ENCODE measurements at regions not wholly inside any gene's neighbourhood (a gene's known extent, or its start where the extent isn't known, plus 50 kb on each side); places are given as distances from the start of the nearest gene placed in this dataset.

DNA sequence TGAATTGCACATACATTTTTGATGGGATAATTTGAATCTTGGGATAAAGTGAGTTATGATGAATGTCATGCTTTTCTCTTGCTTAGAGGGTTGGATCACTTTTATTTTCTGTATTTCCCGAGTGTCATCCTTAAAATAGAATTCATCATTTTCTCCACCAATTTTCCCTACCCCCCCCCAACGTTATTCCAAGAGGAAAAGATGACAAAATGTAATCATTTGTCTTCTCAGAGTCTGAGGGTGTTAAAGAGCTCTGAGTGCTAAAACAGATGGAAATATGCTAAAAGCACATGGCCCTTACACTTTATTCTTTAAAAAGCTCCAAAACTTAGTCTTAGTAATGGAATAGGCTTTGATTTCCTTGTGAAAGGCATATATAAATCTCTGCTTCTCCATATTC, 81.4 kb downstream of the CHRM3 start:
- Mint-ChIP-seq H3K4me3 (ENCODE audit: low read depth) (no peak overlapping the region), H3K27ac (no peak overlapping the region), H3K36me3 (ENCODE audit: insufficient read depth) (no peaks in the 10 kb centered on the region), H3K4me1 (ENCODE audit: low read depth) (no peaks in the 10 kb centered on the region), H3K27me3 (no peaks in the 10 kb centered on the region), H3K9me3 (ENCODE audit: low read depth) (no peaks in the 10 kb centered on the region)
- DNase-seq (ENCODE audit: low spot score, unreplicated experiment) = no peak
- TF ChIP-seq, protein P1, sequence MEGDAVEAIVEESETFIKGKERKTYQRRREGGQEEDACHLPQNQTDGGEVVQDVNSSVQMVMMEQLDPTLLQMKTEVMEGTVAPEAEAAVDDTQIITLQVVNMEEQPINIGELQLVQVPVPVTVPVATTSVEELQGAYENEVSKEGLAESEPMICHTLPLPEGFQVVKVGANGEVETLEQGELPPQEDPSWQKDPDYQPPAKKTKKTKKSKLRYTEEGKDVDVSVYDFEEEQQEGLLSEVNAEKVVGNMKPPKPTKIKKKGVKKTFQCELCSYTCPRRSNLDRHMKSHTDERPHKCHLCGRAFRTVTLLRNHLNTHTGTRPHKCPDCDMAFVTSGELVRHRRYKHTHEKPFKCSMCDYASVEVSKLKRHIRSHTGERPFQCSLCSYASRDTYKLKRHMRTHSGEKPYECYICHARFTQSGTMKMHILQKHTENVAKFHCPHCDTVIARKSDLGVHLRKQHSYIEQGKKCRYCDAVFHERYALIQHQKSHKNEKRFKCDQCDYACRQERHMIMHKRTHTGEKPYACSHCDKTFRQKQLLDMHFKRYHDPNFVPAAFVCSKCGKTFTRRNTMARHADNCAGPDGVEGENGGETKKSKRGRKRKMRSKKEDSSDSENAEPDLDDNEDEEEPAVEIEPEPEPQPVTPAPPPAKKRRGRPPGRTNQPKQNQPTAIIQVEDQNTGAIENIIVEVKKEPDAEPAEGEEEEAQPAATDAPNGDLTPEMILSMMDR (IDR thresholded peaks at IDR 0.05; ENCODE audit: unreplicated experiment) = no peak

DNA sequence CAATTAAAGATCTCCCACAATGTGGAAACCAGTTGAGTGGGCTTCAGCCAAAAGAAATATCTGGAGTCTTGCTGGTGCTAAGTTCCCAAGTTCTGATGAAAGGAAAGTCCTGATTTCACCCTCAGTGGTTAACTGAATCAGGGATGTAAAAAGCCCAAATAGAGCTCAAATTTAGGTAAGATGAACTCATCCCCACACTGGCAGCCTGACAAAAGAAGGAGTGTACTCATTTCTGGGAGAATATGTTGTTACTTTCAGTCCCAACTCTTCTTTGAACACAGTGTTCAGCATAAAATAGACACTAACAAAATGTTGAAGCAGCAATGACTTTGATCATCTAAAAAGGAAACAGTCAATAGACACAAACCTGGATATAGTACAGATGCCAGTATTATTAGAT, 91.7 kb downstream of the CHRM3 start:
- Mint-ChIP-seq H3K27me3 (no peaks in the 10 kb centered on the region), H3K36me3 (ENCODE audit: insufficient read depth) (peaks cover 3% of the 10 kb centered on the region), H3K9me3 (ENCODE audit: low read depth) (peaks cover 17% of the 10 kb centered on the region), H3K4me3 (ENCODE audit: low read depth) (no peak overlapping the region), H3K4me1 (ENCODE audit: low read depth) (no peaks in the 10 kb centered on the region), H3K27ac (no peak overlapping the region)
- DNase-seq (ENCODE audit: low spot score, unreplicated experiment) = no peak
- TF ChIP-seq, protein P1 (IDR thresholded peaks at IDR 0.05; ENCODE audit: unreplicated experiment) = no peak

DNA sequence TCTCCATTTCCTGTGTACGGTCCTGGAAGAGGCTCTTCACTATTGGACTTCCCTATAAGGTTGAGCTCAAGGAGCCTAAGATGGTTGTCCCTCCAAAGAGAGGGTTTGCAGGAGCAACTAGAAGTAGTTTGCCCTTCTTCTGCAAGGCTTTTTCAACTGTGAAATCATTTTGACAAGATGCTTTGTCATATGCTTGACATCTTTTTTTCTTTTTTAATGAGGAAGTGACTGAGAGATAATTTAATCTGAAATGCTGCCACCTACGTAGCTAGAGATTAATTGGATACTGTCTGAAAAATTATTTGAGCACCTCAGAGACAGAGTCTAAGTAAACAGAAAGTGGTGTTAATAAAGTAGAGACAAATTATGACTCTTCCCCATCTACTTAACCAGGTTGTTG, 97.0 kb downstream of the CHRM3 start:
- Mint-ChIP-seq H3K27me3 (no peaks in the 10 kb centered on the region), H3K4me3 (ENCODE audit: low read depth) (no peak overlapping the region), H3K27ac (no peak overlapping the region), H3K9me3 (ENCODE audit: low read depth) (peaks cover 10% of the 10 kb centered on the region), H3K4me1 (ENCODE audit: low read depth) (no peaks in the 10 kb centered on the region), H3K36me3 (ENCODE audit: insufficient read depth) (peaks cover 3% of the 10 kb centered on the region)
- DNase-seq (ENCODE audit: low spot score, unreplicated experiment) = no peak
- TF ChIP-seq, protein P1 (IDR thresholded peaks at IDR 0.05; ENCODE audit: unreplicated experiment) = no peak

DNA sequence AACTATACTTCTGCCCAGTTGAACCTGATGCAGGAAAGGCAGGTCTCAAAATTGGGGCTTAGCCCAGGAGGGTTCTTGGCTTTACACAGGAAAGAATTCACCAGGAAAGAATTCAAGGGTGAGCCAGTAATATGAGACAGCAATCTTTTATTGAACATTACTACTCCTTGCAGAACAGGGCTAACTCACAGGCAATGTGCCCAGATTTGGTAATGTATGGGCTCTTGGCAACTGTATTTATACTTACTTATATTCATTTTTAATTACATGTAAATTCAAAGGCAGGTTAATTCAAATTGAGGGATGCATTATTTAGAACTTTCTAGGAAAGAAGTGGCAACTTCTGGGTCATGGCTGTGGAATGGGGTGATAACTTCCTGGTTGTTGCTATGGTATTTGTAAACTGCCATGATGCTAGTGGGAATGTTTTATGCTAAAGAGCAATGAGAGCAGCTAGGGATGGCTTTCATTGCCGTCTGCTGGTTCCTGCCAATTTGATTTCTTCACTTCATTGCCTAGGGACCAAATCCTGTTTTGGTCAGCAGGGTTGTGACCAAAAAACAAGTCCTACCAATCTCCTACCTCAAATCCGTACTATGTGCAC, 107.5 kb downstream of the CHRM3 start:
- Mint-ChIP-seq H3K4me1 (ENCODE audit: low read depth) (no peaks in the 10 kb centered on the region), H3K9me3 (ENCODE audit: low read depth) (peaks cover 8% of the 10 kb centered on the region), H3K36me3 (ENCODE audit: insufficient read depth) (no peaks in the 10 kb centered on the region)

DNA sequence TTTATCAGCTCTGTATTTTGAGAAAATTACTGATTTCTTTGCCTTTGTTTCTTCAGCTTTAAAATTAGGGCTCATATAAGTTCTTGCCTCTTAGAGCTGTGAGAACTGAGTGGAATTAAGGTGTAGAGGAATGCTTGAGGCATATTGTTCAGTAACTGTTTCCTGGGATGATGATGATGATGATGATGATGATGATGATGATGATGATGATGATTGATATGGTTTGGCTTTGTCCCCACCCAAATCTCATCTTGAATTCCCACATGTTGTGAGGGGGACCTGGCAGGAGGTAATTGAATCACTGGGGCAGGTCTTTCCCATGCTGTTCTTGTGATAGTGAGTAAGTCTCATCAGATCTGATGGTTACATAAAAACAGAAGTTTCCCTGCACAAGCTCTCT, 118.7 kb downstream of the CHRM3 start:
- H3K4me3 Mint-ChIP-seq (ENCODE audit: low read depth) = no peak overlapping the region
- DNase-seq (ENCODE audit: low spot score, unreplicated experiment) = no peak
- TF ChIP-seq, protein P1 (IDR thresholded peaks at IDR 0.05; ENCODE audit: unreplicated experiment) = no peak

More for the DNA sequence above, 107.5 kb downstream of the CHRM3 start:
- no peak overlapping the region for H3K4me3 Mint-ChIP-seq (ENCODE audit: low read depth)
- no peak overlapping the region for H3K27ac Mint-ChIP-seq
- no peaks in the 10 kb centered on the region for H3K27me3 Mint-ChIP-seq
- TF ChIP-seq, protein P1 (IDR thresholded peaks at IDR 0.05; ENCODE audit: unreplicated experiment) = no peak
- no peak for DNase-seq (ENCODE audit: low spot score, unreplicated experiment)

More for the DNA sequence above, 118.7 kb downstream of the CHRM3 start:
- H3K4me1 Mint-ChIP-seq (ENCODE audit: low read depth) = no peaks in the 10 kb centered on the region
- H3K9me3 Mint-ChIP-seq (ENCODE audit: low read depth) = peaks cover 36% of the 10 kb centered on the region
- H3K27me3 Mint-ChIP-seq = no peaks in the 10 kb centered on the region
- no peaks in the 10 kb centered on the region for H3K36me3 Mint-ChIP-seq (ENCODE audit: insufficient read depth)
- no peak overlapping the region for H3K27ac Mint-ChIP-seq
